Astrocyte of the spinal cord (primary cell): ENCODE measurements at regions not wholly inside any gene's neighbourhood (a gene's known extent, or its start where the extent isn't known, plus 50 kb on each side); places are given as distances from the start of the nearest gene placed in this dataset.

Experiments
- DNase-seq: peaks from one replicate; pipeline ENCODE4 v3.0.0; 2011; ENCODE audit warnings: low read depth, low spot score
- H3K4me3 ChIP-seq: 2 replicates; pipeline ENCODE4 v1.5.1; 2011; ENCODE audit warnings: low read depth, mild to moderate bottlenecking, low read length, moderate library complexity
- in situ Hi-C: cut with HindIII; loops from 2 replicates; pipeline ENCODE4 v1.10.0; 2017; ENCODE audit warnings: low sequenced_read_pairs
- TF ChIP-seq, protein P1 (sequence below): IDR thresholded peaks from 2 replicates; pipeline ENCODE4 v1.5.1; 2012; ENCODE audit warnings: low read depth, mild to moderate bottlenecking, low read length, inconsistent platforms

DNA sequence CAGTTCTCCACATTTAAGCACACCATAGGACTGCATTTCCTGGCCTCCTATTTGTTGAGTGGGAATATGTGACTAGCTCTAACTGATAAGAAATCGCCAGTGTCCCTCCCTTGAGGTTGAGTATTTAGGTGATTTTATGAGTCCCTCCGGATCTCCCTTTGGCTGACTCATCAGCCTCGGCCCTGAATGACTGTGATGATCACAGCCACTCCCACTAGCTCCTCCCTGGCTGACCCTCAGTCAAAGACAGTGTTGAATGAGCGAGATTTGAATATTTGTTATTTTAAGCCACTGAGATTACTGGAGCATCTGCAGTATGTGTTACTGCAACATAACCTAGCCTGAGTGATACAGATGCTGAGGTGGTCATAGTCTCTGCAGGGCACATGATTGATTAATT is 515.3 kb downstream of the EPHB1 start:
- in situ Hi-C loops, result no loop called here
- TF ChIP-seq, protein P1, sequence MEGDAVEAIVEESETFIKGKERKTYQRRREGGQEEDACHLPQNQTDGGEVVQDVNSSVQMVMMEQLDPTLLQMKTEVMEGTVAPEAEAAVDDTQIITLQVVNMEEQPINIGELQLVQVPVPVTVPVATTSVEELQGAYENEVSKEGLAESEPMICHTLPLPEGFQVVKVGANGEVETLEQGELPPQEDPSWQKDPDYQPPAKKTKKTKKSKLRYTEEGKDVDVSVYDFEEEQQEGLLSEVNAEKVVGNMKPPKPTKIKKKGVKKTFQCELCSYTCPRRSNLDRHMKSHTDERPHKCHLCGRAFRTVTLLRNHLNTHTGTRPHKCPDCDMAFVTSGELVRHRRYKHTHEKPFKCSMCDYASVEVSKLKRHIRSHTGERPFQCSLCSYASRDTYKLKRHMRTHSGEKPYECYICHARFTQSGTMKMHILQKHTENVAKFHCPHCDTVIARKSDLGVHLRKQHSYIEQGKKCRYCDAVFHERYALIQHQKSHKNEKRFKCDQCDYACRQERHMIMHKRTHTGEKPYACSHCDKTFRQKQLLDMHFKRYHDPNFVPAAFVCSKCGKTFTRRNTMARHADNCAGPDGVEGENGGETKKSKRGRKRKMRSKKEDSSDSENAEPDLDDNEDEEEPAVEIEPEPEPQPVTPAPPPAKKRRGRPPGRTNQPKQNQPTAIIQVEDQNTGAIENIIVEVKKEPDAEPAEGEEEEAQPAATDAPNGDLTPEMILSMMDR, result no peak
- no peak for DNase-seq
- no peak overlapping the region for H3K4me3 ChIP-seq

DNA sequence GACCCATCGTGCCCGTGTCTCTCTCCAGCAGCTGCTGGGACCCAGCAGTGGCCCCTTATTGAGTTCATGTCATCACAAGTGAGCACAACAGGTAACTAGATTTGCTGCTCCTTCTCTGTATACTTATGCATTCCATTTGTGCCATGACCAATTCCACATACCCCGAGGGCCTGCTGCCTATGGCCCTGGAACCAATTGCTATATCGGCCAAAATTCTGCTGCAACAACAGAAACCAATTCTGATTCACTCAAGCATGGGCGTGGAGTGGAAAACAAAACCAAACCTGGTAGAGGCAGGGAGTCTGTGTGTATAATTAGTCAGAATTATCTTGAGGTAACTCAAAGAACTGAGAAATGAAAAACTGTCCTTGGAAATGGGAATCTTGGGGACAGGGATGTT is 516.6 kb downstream of the EPHB1 start:
- no peak for DNase-seq
- in situ Hi-C loops, result no loop called here
- H3K4me3 ChIP-seq, result no peak overlapping the region
- TF ChIP-seq, protein P1, result no peak

DNA sequence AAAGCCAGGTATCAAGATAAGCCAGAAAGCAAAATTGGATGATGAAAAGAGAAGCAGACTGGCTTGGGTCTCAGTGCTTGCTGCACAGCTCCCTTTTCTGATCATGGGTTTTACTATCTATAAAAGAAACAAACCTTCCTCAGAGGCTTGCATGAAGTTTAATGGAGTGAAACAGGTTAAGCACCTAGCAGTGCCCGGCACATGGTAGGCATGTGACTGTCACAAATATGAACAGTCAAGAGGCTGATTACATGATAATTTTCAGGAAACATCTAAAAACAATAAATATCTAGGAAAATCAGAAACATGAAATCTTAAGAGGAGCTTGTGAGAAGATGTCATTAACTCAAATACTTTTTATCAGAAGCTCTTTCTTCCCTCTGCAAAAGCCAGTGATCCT is 519.2 kb downstream of the EPHB1 start:
- TF ChIP-seq, protein P1, result no peak
- H3K4me3 ChIP-seq, result no peak overlapping the region
- in situ Hi-C loops, result no loop called here
- DNase-seq, result no peak

DNA sequence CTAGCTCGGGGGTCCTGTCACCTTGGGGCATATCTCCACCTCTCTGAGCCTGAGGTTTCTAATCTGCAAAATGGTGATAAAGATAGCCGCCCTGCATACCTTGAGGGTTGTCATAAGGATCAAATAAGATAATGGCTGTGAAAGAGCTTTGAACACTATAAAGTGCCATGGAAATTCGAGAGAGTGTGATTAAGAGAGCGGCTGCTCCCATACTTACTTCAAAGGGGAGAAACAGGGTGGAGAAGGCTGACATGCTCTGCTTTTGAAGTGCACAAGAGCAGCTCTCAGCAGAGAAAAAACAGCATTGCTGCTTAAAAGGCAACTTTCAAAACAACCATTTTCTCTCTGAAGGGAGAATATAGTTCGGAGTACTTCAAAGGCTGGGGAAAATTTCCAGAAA is 529.2 kb downstream of the EPHB1 start:
- TF ChIP-seq, protein P1, result no peak
- no peak overlapping the region for H3K4me3 ChIP-seq
- DNase-seq, result no peak
- in situ Hi-C loops, result no loop called here

DNA sequence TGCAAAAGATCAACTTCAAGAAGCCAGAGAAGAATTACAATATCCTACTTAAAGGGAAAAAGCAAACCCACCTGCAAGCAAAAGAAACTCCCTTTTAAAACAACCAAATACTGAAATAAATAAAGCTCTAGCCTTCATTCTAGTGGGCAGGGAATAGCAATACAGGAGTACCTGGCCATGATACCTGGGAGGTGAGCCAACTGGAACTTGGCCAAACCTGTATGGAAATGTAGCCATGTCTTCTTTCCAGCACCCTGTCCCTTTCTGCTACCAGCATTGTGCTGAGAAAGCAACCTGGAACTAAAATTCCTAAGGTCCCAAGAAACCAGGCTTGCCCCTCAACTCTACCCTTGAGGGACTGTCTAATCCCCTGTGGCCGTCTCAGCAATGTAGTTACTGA is 530.0 kb downstream of the EPHB1 start:
- H3K4me3 ChIP-seq, result no peak overlapping the region
- TF ChIP-seq, protein P1, result no peak
- in situ Hi-C loops, result no loop called here
- DNase-seq, result no peak

DNA sequence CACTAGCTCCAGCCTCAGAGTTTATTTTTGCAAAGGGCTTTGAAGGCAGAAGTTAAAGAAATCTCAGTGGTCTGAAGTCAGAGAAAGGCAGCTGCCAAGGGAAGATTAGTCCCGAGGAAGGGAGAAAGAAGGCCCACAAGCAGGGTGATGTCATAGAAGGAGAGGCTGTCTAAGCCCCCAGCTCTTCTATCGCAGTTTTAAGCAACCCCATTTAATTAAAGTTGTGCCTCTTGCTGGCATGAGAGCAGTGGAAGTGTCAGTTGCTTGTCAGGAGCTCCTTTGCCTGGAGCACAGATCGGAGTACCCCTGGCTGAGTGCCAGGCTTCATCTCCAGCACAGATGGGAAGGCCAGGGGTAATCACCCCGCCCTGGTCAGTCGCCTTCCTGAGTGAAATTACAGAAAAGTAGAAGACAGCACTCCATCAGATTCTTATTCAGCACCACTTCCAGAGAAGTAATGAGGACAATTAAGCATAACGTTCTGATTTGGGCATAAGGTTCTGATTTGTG is 530.7 kb downstream of the EPHB1 start:
- TF ChIP-seq, protein P1, result no peak
- H3K4me3 ChIP-seq, result no peak overlapping the region
- in situ Hi-C loops, result no loop called here
- DNase-seq, result no peak

DNA sequence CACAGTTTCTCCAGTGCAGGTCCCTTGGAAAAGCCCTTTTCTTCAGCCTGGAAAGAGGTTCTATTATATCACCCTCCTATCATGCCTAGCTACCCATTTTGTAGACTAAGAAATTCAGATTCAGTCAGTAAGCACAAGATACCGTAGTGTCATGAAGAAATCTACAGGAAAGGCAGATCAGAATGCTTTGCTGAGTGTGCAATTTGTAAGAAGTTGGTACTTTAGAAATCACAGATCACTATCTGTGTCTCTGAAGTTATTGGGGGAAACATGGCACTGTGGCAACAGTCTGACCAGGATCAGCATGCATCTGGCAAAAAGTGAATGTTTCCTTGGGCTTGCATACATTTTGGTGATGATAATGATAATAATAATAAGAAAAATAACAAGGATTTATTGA is 531.8 kb downstream of the EPHB1 start:
- DNase-seq, result no peak
- in situ Hi-C loops, result no loop called here
- no peak overlapping the region for H3K4me3 ChIP-seq
- TF ChIP-seq, protein P1, result no peak
